CD4-positive, alpha-beta T cell treated with Interleukin-6 at 100 ng/mL for 8 hours (primary cell): ENCODE measurements at regions not wholly inside any gene's neighbourhood (a gene's known extent, or its start where the extent isn't known, plus 50 kb on each side); places are given as distances from the start of the nearest gene placed in this dataset.
"Not testable (repeated sequence)": the region's sequence is repeated elsewhere in the genome, so short reads cannot be mapped to it uniquely, and the experiment has no call there.

Source experiments
- DNase-seq: peaks from one replicate; pipeline ENCODE4 v3.0.0-alpha.2; 2020; ENCODE audit warnings: mixed read lengths, low spot score

DNA sequence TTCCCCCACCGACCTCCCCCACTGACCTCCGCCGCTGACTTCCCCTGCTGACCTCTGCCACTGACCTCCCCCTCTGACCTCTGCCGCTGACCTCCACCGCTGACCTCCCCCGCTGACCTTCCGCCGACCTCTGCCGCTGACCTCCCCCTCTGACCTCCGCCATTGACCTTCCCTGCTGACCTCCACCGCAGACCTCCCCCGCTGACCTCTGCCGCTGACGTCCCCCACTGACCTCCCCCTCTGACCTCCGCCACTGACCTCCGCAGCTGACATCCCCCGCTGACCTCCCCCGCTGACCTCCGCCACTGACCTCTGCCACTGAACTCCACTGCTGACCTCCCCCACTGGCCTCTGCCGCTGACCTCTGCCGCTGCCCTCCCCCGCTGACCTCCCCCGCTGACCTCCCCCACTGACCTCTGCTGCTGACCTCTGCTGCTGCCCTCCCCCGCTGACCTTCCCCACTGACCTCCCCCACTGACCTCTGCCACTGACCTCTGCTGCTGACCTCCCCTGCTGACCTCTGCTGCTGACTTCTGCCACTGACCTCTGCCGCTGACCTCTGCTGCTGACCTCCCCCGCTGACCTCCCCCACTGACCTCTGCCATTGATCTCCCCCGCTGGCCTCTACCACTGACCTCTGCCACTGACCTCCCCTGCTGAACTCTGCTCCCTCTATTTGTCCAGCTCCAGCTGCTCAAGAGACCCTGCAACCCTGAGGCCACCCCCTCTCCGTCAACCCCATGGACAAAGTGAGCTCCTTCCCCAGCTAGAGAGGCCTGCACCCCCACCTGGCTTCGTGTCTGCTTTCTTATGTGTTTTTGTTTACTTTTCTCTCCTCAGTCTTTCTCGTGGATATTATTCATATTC is 91.4 kb upstream of the AFDN start:
- DNase-seq = no peak

GRCh38 chr6:167735951-167736288 is 90.8 kb upstream of the AFDN start:
- DNase-seq = no peak

DNA sequence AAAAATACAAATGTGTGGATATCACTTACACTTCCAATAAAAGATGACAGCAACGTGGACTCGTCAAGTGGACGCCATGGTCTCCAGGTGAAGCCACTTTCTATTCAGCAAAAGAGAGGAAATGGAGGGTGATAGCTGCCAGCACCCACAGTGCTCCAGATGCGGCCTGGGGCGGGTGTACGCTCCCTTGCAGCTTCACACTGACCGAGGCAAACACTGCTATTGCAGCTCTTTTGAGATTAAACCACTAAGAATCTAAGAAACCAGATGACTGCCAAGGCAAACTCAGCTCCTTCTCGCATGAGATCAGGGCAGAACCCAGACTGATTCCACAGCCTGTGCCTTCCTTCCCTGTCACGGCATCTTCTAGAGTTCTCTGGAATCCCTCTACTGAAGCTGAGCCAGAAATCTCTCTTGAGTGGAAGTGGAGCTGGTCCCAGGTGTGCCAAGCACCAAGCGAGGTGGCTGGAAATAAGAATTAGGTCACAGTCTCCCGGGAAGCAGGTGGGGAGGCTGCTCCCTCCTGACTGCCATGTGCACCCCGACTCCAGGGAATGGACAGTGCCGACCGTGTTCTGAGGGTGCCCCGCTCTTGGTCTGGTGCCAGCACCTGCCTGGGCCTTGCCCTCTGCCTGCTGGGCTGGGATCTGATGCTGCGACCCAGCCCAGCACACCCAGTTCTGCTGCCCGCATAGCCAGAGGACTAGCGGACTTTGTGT is 90.1 kb upstream of the AFDN start:
- DNase-seq = no peak

DNA sequence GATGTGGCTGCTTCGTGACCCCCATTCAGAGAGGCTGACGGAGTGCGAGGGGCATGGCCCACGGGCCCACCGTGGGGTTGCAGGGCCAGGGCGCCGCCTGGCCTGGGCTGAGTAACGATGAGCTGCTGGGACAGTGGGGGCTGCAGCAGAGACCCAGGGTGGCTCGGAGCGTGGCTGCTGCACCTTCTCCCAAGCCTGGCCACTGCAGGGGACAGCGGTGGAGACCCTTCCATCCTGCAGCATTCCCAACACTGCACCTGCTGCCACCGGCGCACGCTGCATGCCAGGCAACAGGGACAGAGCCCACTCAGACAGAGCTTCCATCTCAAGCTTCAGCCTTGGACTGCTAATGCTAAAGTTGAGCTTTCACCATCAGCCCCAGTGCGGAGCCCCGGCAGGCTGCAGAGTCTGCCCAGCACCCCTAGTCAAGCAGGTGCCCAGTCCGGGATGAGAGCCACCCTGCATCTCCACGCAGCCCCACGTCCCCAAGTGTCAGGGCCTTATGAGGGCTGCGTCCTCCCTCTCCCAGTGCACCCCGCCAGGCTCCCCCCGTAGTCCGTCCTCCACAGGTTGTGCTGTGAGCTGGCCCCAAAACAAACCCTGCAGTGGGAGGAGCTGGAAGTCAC is 89.4 kb upstream of the AFDN start:
- no peak for DNase-seq

DNA sequence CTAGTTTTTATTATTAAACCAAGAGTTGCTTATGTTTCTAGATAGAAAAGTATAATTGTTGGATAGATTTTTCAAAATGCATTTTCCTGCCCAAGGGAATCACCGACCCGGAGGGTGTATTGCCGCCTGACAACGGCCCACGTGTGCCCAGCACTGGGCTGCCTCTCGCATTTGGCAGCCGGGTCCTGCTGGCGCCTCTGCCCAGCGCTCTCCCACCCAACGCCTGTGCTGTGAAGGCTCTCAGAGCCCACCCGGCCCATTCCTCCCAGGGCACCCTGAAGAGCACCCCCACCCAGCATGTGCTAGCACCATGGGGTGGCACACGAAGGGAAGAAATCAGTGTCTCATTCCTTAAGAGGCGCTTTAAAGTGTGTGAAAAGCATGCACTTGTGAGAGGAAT is 88.3 kb upstream of the AFDN start:
- no peak for DNase-seq

GRCh38 chr6:167739721-167740475 is 86.8 kb upstream of the AFDN start:
- DNase-seq = no peak

GRCh38 chr6:167742719-167743303 is 83.9 kb upstream of the AFDN start:
- DNase-seq = no peak

- DNase-seq = no peak
These were observed 81.7 kb upstream of the AFDN start for GRCh38 chr6:167744681-167745669.

DNA sequence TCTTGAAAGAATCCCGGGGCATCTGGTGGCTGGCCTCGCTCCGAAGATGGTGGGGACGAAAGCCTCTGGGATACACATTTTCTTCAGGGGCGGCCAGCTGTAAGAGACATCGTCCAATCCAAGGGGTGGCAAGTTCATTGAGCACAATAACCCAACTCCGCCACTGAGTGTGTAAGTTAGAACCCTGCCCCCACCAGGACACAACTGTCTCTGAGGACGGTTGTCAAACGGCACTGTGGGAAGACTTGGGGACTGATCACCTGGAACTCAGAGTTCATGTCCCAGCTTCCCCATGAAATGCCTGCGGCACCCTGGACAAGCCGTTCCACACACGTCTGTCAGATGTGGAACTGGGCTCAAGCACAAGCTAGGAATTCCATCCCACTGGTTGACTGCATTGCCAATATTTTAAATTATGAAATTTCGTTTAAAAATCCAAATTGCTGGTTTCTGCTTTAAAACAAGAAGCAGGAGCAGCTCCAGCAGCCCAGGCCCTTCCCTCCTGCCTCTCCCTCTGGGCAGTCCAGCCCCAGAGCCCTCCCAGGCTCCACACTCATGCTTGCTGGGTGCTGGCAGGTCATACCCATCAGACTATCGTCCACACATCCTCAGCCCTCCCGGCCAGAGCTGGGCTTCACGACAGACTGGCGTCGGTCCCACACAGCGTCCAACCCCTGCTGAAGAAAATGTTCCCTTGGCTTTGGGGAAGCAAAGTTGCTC is 80.9 kb upstream of the AFDN start:
- DNase-seq = no peak

- no peak for DNase-seq
These were observed 80.3 kb upstream of the AFDN start for GRCh38 chr6:167746390-167746907.

DNA sequence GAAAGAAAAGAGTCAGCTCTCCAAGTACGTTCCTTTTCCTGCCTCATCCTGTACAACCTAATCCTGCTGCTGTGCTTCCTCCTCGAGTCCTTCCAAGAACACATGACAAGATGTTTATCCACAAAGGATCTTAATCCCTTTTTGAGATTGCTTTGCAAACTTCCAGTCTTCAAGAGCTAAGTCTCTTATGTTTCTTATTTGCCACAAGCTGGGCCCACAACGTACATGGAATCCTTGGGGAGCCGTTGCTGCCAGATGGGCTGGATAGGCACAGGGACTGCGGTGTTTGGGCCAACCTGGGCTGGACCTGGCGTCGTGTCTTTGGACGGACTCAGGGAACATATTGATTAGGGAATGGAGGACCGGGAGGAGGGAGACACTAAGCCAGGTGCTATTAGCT is 79.7 kb upstream of the AFDN start:
- DNase-seq = no peak

DNA sequence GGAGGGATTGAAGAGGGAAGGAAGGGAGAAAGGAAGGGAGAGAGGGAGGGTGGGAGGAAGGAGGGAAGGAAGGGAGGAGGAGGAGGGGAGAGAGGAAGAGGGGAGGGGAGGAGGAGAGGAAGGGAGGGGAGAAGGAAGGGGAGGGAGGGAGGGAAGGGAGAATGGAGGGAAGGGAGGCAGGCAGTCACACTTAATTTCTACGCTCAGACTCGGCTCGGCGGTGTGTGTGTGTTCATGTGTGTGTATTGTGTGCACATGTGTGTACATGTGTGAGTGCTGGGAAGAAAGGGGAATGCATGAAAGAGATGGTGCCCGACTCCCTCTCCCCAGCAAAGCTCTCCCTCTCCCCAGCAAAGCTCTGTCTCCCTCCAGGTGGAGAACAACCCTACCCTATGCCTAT is 79.1 kb upstream of the AFDN start:
- no peak for DNase-seq

- no peak for DNase-seq
These were observed 78.7 kb upstream of the AFDN start for GRCh38 chr6:167748046-167748445.

DNA sequence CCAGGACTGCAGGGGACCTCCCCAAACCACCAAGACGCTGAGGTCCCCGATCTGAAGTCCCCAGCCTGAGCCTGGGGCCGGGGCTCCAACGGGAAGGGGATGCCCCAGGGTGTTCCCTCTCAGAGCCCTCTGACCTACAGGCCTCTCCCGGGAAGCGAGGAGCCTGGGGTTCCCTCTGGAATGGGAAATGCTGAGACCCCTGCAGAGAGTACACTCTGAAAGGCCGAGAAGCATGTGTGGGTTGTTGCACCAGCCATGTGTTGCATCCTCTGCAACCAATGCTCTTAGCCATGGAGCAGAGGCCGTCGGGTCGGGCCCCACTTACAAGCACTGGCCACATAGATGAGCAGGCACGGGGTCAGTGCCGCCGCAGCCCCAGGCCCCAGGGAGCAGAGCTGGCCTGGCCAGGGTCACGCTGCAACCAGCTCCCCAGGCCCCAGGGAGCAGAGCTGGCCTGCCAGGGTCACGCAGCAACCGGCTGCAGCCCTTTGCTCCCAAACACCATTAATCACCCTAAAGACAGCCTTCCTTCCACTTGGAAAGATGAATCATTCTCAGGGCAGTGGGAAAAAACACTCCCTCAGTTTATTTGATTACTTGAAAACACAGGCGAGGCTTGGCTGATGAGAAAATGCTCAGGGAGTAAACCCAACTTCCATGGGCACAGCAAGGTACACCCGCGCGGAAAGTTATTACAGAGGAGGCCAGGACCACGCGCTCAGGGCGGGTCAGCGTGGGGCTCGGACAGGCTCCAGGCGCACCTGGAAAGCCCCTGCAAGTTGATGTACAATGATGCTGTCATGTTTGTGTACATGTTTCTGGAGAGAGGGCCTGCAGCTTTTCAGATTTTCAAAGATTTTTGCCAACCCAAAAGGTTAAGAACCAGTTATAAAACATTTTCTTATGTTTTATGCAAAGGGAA is 78.0 kb upstream of the AFDN start:
- DNase-seq = no peak

DNA sequence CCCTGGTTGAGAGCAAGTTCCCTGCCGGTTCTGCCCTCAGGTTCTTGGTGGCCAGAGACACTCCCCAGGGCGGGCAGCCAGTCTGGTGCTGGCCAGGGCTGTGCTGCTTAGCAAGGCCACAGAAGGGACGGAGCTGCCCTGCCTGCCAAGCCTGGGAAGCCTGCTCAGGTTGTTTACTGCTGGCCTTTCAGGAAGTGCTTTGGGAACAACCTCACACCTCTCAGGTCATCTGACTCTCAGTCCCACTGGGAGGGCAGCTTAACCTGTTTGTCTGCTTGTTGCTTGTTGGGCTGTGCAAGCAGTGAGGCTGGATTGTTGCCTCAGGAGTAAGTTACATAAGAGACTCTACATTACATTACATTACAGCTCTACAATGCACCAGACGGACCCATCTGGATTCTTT is 75.8 kb upstream of the AFDN start:
- DNase-seq = no peak

DNA sequence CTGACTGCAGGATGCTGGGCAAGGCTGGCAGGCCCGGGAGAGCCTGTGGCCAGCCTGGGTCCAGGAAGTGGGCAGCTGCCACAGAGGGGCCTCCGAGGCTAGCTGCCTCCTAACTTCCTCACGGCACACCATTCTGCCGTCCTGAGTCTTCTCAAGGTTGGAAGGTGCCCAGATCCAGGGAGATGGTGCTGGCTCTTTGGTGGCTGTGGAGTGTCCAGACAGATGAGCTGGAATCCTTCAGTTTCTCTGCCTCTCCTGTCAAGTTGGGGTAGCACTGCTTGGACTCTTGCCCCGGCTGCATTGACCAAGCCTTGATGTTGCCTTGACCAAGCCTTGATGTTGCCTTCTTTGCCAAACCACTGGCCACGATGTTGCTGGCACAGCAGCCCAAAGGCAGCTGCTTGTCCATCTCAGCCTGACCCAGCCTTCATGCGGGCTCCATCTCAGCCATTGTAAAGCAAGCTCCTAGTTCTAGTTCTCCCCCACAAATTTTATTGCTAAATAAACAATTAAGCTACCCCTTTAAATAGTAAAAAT is 75.1 kb upstream of the AFDN start:
- DNase-seq = no peak

DNA sequence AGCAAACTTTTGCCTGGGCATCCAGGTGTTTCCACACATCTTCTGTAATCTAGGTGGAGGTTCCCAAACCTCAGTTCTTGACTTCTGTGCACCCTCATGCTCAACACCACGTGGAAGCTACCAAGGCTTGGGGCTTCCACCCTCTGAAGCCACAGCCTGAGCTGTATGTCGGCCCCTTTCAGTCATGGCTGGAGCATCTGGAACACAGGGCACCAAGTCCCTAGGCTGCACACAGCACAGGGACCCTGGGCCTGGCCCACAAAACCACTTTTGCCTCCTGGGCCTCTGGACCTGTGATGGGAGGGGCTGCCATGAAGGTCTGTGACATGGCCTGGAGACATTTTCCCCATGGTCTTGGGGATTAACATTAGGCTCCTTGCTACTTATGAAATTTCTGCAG is 73.4 kb upstream of the AFDN start:
- DNase-seq = not testable (repeated sequence)

GRCh38 chr6:167754691-167755090 is 72.0 kb upstream of the AFDN start:
- no peak for DNase-seq

DNA sequence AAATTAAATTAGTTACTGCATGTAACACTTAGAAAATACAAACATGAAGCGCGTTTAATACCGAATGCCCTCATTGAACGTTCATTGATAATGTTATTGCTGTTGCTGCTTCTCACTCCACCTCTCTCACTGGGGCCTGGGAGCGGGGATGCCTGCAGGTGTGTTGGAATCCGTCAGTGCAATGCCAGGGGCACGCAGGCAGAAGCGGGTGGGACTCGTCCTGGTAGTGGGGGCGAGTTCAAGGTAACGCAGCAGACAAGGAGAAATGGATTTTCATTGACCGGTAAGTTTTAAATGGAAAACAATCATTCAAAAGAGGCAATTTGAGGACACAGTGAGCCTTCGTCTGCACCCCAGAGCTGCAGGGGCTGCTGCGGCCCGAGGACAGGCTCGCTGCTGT is 71.2 kb upstream of the AFDN start:
- DNase-seq = no peak
